Keratinocyte (primary cell): ENCODE measurements at regions not wholly inside any gene's neighbourhood (a gene's known extent, or its start where the extent isn't known, plus 50 kb on each side); places are given as distances from the start of the nearest gene placed in this dataset.
A peak's percentile ranks its signal among the peaks of the same experiment; 100 is the strongest.

ENCODE experiments used
- DNase-seq: peaks from one replicate; pipeline ENCODE4 v3.0.0-alpha.2; 2011; ENCODE audit warnings: low read depth, missing footprints, low spot score
- FAIRE-seq: peaks from 2 replicates; lab custom pipeline; 2011; peaks lifted over from hg19 to GRCh38; lab: Jason Lieb, UNC
- H2AFZ ChIP-seq: 2 replicates; pipeline ENCODE4 v1.6.0; 2012; ENCODE audit warnings: low read length, control low read depth, inconsistent platforms; ENCODE audit not compliant: control insufficient read depth
- H3K27ac ChIP-seq: 2 replicates; pipeline ENCODE4 v1.5.1; 2011; ENCODE audit warnings: low read length; ENCODE audit not compliant: control insufficient read depth, insufficient read depth
- H3K27me3 ChIP-seq: 3 replicates; pipeline ENCODE4 v1.6.0; 2011; ENCODE audit warnings: low read length; ENCODE audit not compliant: control insufficient read depth, insufficient read depth; ENCODE audit errors: extremely low read depth
- H3K36me3 ChIP-seq, 2 experiments: 2 replicates in 1 of 2; 3 replicates in 1 of 2; pipeline ENCODE4 v1.5.1; 2011; ENCODE audit warnings: low read length in 2 of 2, mild to moderate bottlenecking in 1 of 2; ENCODE audit not compliant: control insufficient read depth in 2 of 2, insufficient read depth in 2 of 2; ENCODE audit errors: extremely low read depth in 1 of 2
- H3K4me1 ChIP-seq: 3 replicates; pipeline ENCODE4 v1.5.1; 2011; ENCODE audit warnings: low read length; ENCODE audit not compliant: control insufficient read depth, insufficient read depth; ENCODE audit errors: extremely low read depth
- H3K4me2 ChIP-seq: 3 replicates; pipeline ENCODE4 v1.6.0; 2011; ENCODE audit warnings: low read depth, low read length; ENCODE audit not compliant: control insufficient read depth, insufficient read depth; ENCODE audit errors: extremely low read depth
- H3K4me3 ChIP-seq, 3 experiments: fragments of 200-600 bp in 1 of 3; sonication (generic) in 1 of 3; 2 replicates in 2 of 3; 3 replicates in 1 of 3; pipeline ENCODE4 v1.5.1; 2011 to 2016; ENCODE audit warnings: low read length in 3 of 3, mild to moderate bottlenecking in 3 of 3, control low read depth in 2 of 3, inconsistent platforms in 1 of 3, low read depth in 1 of 3, mixed read lengths in 1 of 3, mixed run types in 1 of 3, moderate library complexity in 1 of 3; ENCODE audit not compliant: control insufficient read depth in 2 of 3, insufficient read depth in 2 of 3; ENCODE audit errors: extremely low read depth in 1 of 3
- H3K79me2 ChIP-seq: 2 replicates; pipeline ENCODE4 v1.6.0; 2012; ENCODE audit warnings: low read length; ENCODE audit not compliant: control insufficient read depth, insufficient read depth
- H3K9ac ChIP-seq: 3 replicates; pipeline ENCODE4 v1.6.0; 2011; ENCODE audit warnings: low read length; ENCODE audit not compliant: control insufficient read depth, insufficient read depth; ENCODE audit errors: extremely low read depth
- H3K9me1 ChIP-seq: 3 replicates; pipeline ENCODE4 v1.6.0; 2011; ENCODE audit warnings: low read length; ENCODE audit not compliant: control insufficient read depth, insufficient read depth; ENCODE audit errors: extremely low read depth
- H3K9me3 ChIP-seq: 2 replicates; pipeline ENCODE4 v1.5.1; 2012; ENCODE audit warnings: low read depth, low read length; ENCODE audit not compliant: control insufficient read depth
- H4K20me1 ChIP-seq: 3 replicates; pipeline ENCODE4 v1.6.0; 2011; ENCODE audit warnings: low read length; ENCODE audit not compliant: control insufficient read depth, insufficient read depth; ENCODE audit errors: extremely low read depth
- CTCF ChIP-seq, 3 experiments: IDR thresholded peaks in 1 of 3; conservative IDR thresholded peaks in 1 of 3; optimal IDR thresholded peaks in 1 of 3; 2 replicates in 2 of 3; 3 replicates in 1 of 3; pipeline versions ENCODE3 to v1.5.1; 2011; ENCODE audit warnings: low read length in 3 of 3, mild to moderate bottlenecking in 3 of 3, moderate library complexity in 2 of 3, control low read depth in 1 of 3, inconsistent platforms in 1 of 3; ENCODE audit not compliant: insufficient read depth in 2 of 3; ENCODE audit errors: extremely low read depth in 1 of 3
- EZH2 ChIP-seq: IDR thresholded peaks from one replicate; pipeline ENCODE4 v1.6.1; 2012; ENCODE audit warnings: inconsistent platforms, mild to moderate bottlenecking, low read length, moderate library complexity
- dilution Hi-C: fragments of 300-500 bp; cut with MboI; formaldehyde crosslinking; loops from one replicate; pipeline ENCODE4 v1.7.0; 2020; ENCODE audit warnings: low sequenced_read_pairs; ENCODE audit not compliant: extremely low pct_ligation_motif_present

DNA sequence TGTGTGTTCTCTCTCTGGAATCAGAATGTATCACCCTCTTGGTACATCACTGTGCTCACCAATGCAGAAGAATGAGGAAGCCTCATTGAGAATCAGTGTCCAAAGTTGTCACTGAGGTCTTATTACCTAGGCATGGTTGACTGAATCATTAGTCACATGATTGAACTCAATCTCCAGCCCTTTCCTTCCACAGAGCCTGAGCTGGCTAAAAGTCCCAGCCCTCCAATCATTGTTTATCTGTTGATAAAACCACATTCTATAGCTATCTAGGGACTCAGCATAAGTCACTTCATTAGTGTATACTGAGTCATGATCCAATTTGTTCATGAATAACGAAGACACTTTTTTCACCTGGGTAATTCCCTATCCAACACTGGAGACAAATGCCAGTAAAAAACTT is 396.8 kb downstream of the TRAM1L1 start:
- no peak overlapping the region for H2AFZ ChIP-seq
- H3K4me1 ChIP-seq = no peaks in the 10 kb centered on the region
- FAIRE-seq = no peak
- TF ChIP-seq EZH2 = no peak
- TF ChIP-seq CTCF (optimal IDR thresholded peaks at IDR 0.05 in 1 of 3, IDR thresholded peaks at IDR 0.05 in 1 of 3, conservative IDR thresholded peaks at IDR 0.05 in 1 of 3; ENCODE audit: extremely low read depth in 1 of 3, insufficient read depth in 2 of 3, low read length in 3 of 3) = no peak
- H3K27ac ChIP-seq = no peak overlapping the region
- H3K36me3 ChIP-seq = no peaks in the 10 kb centered on the region
- H3K4me2 ChIP-seq = no peak overlapping the region
- DNase-seq = no peak
- H3K9ac ChIP-seq = no peak overlapping the region
- no peaks in the 10 kb centered on the region for H4K20me1 ChIP-seq
- no peaks in the 10 kb centered on the region for H3K9me3 ChIP-seq
- no peak overlapping the region for H3K4me3 ChIP-seq
- H3K9me1 ChIP-seq = no peaks in the 10 kb centered on the region
- H3K79me2 ChIP-seq = no peaks in the 10 kb centered on the region
- dilution Hi-C loops = no loop called here
- no peaks in the 10 kb centered on the region for H3K27me3 ChIP-seq

DNA sequence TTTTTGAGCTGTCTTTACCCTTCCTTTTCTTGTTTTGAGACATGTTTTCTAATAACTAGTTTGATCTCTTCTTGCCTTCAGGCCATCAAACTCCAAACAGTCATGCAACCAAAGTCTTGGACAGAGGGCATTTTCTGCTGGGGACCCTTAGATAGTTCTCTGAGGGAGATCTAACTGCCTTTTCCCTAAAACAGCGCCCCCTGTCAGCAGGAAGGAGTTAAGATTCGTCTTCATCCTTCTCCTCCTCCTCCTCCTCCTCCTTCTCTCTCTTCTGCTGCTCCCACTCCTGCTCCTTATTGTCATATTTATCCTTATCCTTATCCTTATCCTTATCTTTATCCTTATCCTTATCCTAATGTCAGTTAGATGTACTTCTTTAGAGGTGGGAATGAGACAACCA is 417.2 kb downstream of the TRAM1L1 start:
- Histone ChIP-seq H3K27ac (no peak overlapping the region), H4K20me1 (no peaks in the 10 kb centered on the region), H3K4me3 (no peak overlapping the region), H3K9ac (no peak overlapping the region), H3K4me1 (no peaks in the 10 kb centered on the region), H3K79me2 (no peaks in the 10 kb centered on the region), H3K36me3 (no peaks in the 10 kb centered on the region), H3K9me1 (no peaks in the 10 kb centered on the region), H3K4me2 (no peak overlapping the region), H2AFZ (no peak overlapping the region), H3K9me3 (no peaks in the 10 kb centered on the region), H3K27me3 (no peaks in the 10 kb centered on the region)
- TF ChIP-seq EZH2 (no peak), CTCF (optimal IDR thresholded peaks at IDR 0.05 in 1 of 3, IDR thresholded peaks at IDR 0.05 in 1 of 3, conservative IDR thresholded peaks at IDR 0.05 in 1 of 3; ENCODE audit: extremely low read depth in 1 of 3, insufficient read depth in 2 of 3, low read length in 3 of 3) (peak in 2 of 3 experiments; percentile 21 to 31)
- DNase-seq (no peak), FAIRE-seq (no peak)
- dilution Hi-C loops = no loop called here
